GM23338 (cell line): ENCODE measurements at regions not wholly inside any gene's neighbourhood (a gene's known extent, or its start where the extent isn't known, plus 50 kb on each side); places are given as distances from the start of the nearest gene placed in this dataset.

Source experiments
- ATAC-seq: fragments of 200-7000 bp; cut with Tn5 transposase; 3 replicates; pipeline ENCODE4 v1.9.1; 2020
- DNase-seq: peaks from one replicate; pipeline ENCODE4 v3.0.0-alpha.2; 2015; ENCODE audit warnings: low spot score
- H2AFZ ChIP-seq: fragments of 200-600 bp; sonication (generic); 2 replicates; pipeline ENCODE4 v1.8.0; 2016; ENCODE audit warnings: antibody characterized with exemption, mild to moderate bottlenecking, moderate library complexity
- H3F3A ChIP-seq: fragments of 200-600 bp; sonication (generic); replicated peaks from 2 replicates; pipeline ENCODE4 v1.8.0; 2017; ENCODE audit warnings: antibody characterized with exemption, mixed run types, low read depth
- H3K27ac ChIP-seq: fragments of 200-600 bp; sonication (generic); 2 replicates; pipeline ENCODE4 v1.6.1; 2016; ENCODE audit warnings: low read depth
- H3K27me3 ChIP-seq: fragments of 200-600 bp; sonication (generic); 2 replicates; pipeline ENCODE4 v1.8.0; 2016; ENCODE audit warnings: mild to moderate bottlenecking, mixed run types, moderate library complexity; ENCODE audit not compliant: insufficient read depth
- H3K36me3 ChIP-seq: fragments of 200-600 bp; sonication (generic); 2 replicates; pipeline ENCODE4 v1.8.0; 2016; ENCODE audit warnings: mild to moderate bottlenecking; ENCODE audit not compliant: insufficient read depth
- H3K4me1 ChIP-seq: fragments of 200-600 bp; sonication (generic); 2 replicates; pipeline ENCODE4 v1.8.0; 2016; ENCODE audit warnings: mild to moderate bottlenecking, moderate library complexity; ENCODE audit not compliant: insufficient read depth
- H3K4me2 ChIP-seq: fragments of 200-600 bp; sonication (generic); 2 replicates; pipeline ENCODE4 v1.7.1; 2017; ENCODE audit warnings: mixed run types
- H3K4me3 ChIP-seq: fragments of 200-600 bp; sonication (generic); 2 replicates; pipeline ENCODE4 v1.6.1; 2016; ENCODE audit warnings: mixed run types
- H3K79me2 ChIP-seq: fragments of 200-600 bp; sonication (generic); replicated peaks from 2 replicates; pipeline ENCODE4 v1.8.0; 2017; ENCODE audit warnings: mild to moderate bottlenecking; ENCODE audit not compliant: insufficient read depth
- H3K9me2 ChIP-seq: fragments of 200-600 bp; sonication (generic); 2 replicates; pipeline ENCODE4 v1.8.0; 2017; ENCODE audit not compliant: insufficient read depth
- H4K20me1 ChIP-seq: fragments of 200-600 bp; sonication (generic); replicated peaks from 2 replicates; pipeline ENCODE4 v1.8.0; 2017; ENCODE audit warnings: mild to moderate bottlenecking; ENCODE audit not compliant: insufficient read depth
- H3K27ac Mint-ChIP-seq: 2 replicates; pipeline ENCODE4 v1.8.0; 2020; ENCODE audit warnings: inconsistent platforms, mild to moderate bottlenecking, moderate library complexity, mixed read lengths
- H3K27me3 Mint-ChIP-seq: 3 replicates; pipeline ENCODE4 v1.8.0; 2022; ENCODE audit warnings: low read depth, mild to moderate bottlenecking, moderate library complexity, mixed read lengths, inconsistent platforms; ENCODE audit not compliant: insufficient read depth, poor library complexity
- H3K36me3 Mint-ChIP-seq: 3 replicates; pipeline ENCODE4 v1.8.0; 2021; ENCODE audit warnings: low read depth, mild to moderate bottlenecking, inconsistent platforms, moderate library complexity, mixed read lengths
- H3K4me1 Mint-ChIP-seq: 3 replicates; pipeline ENCODE4 v1.8.0; 2020; ENCODE audit warnings: mild to moderate bottlenecking, inconsistent platforms, mixed read lengths
- H3K4me3 Mint-ChIP-seq: 3 replicates; pipeline ENCODE4 v1.8.0; 2021; ENCODE audit warnings: moderate library complexity, mild to moderate bottlenecking, inconsistent platforms, mixed read lengths
- H3K9me3 Mint-ChIP-seq: 3 replicates; pipeline ENCODE4 v1.8.0; 2020; ENCODE audit warnings: moderate library complexity, mild to moderate bottlenecking, inconsistent platforms, mixed read lengths
- CREB1 ChIP-seq: fragments of 250-450 bp; sonication (Bioruptor Pico); IDR thresholded peaks from 2 replicates; pipeline ENCODE4 v1.5.0; 2020; ENCODE audit warnings: low read depth, mild to moderate bottlenecking, moderate library complexity
- CTCF ChIP-seq, 2 experiments: fragments of 200-600 bp in 1 of 2; sonication (generic) in 1 of 2; conservative IDR thresholded peaks; 2 replicates each; pipeline versions ENCODE4 v1.5.1 to v1.6.1; 2016 to 2017; ENCODE audit warnings: antibody characterized with exemption in 2 of 2, low read depth in 2 of 2, mild to moderate bottlenecking in 2 of 2, moderate library complexity in 1 of 2
- ETS1 ChIP-seq: IDR thresholded peaks from 2 replicates; pipeline ENCODE4 v1.6.1; 2016; ENCODE audit warnings: antibody characterized with exemption
- EZH2 ChIP-seq: fragments of 200-600 bp; sonication (generic); IDR thresholded peaks from one replicate; pipeline ENCODE4 v1.8.0; 2017; ENCODE audit warnings: antibody characterized with exemption, mild to moderate bottlenecking, low read depth; ENCODE audit not compliant: unreplicated experiment
- EZH2phosphoT487 ChIP-seq: fragments of 200-600 bp; sonication (generic); IDR thresholded peaks from one replicate; pipeline ENCODE4 v1.8.1; 2018; ENCODE audit warnings: antibody characterized with exemption; ENCODE audit not compliant: unreplicated experiment
- JUNB ChIP-seq: IDR thresholded peaks from one replicate; pipeline ENCODE4 v1.6.1; 2016; ENCODE audit warnings: antibody characterized with exemption; ENCODE audit not compliant: unreplicated experiment
- NANOG ChIP-seq: IDR thresholded peaks from 2 replicates; pipeline ENCODE4 v1.6.1; 2016; ENCODE audit warnings: antibody characterized with exemption, borderline replicate concordance
- POLR2AphosphoS5 ChIP-seq: IDR thresholded peaks from 2 replicates; pipeline ENCODE4 v1.6.1; 2016; ENCODE audit warnings: antibody characterized with exemption, low read depth
- REST ChIP-seq: IDR thresholded peaks from one replicate; pipeline ENCODE4 v1.6.1; 2018; ENCODE audit warnings: antibody characterized with exemption; ENCODE audit not compliant: unreplicated experiment
- STAT1 ChIP-seq: IDR thresholded peaks from one replicate; pipeline ENCODE4 v1.6.1; 2016; ENCODE audit warnings: antibody characterized with exemption; ENCODE audit not compliant: unreplicated experiment
- ZNF114 ChIP-seq: fragments of 250-450 bp; sonication (Bioruptor Pico); IDR thresholded peaks from 2 replicates; pipeline ENCODE4 v1.5.0; 2020; ENCODE audit warnings: mild to moderate bottlenecking, moderate library complexity
- ZNF331 ChIP-seq: fragments of 250-450 bp; sonication (Bioruptor Pico); IDR thresholded peaks from 2 replicates; pipeline ENCODE4 v1.5.0; 2020; ENCODE audit warnings: low read depth, mild to moderate bottlenecking, moderate library complexity
- TF ChIP-seq, protein P1 (sequence below): fragments of 250-450 bp; sonication (Bioruptor Pico); IDR thresholded peaks from 2 replicates; pipeline ENCODE4 v1.5.0; 2020; ENCODE audit warnings: mild to moderate bottlenecking, moderate library complexity

DNA sequence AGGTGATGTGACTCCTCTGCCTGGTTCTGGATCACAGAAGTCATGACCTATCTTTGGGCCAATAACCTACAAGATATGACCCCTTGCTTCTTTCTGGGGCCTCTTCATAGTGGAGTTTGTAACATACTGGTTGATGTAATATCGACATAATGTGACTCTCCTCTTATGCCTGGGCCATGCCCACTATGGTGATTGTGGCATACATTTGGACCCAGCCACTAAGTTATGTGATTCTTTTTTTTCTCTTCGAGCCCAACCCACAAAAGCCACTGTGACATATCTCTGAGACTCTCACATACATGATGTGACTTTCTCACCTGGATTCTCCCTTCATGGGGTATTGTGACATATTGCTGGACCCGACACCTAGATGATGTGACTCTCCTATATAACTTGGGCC is 319.8 kb downstream of the RPS4Y2 start:
- H3K36me3 Mint-ChIP-seq: peaks cover 2% of the 10 kb centered on the region; the same call in 1 of the 3 replicates
- no peaks in the 10 kb centered on the region for H3K4me1 Mint-ChIP-seq
- Histone ChIP-seq H3K27me3 (no peaks in the 10 kb centered on the region), H3K36me3 (no peaks in the 10 kb centered on the region), H2AFZ (no peak overlapping the region), H3K4me1 (no peaks in the 10 kb centered on the region), H4K20me1 (no peaks in the 10 kb centered on the region), H3F3A (no peaks in the 10 kb centered on the region), H3K27ac (no peak overlapping the region), H3K4me3 (no peak overlapping the region), H3K4me2 (no peak overlapping the region), H3K9me2 (no peaks in the 10 kb centered on the region), H3K79me2 (no peaks in the 10 kb centered on the region)
- H3K27me3 Mint-ChIP-seq: no peaks in the 10 kb centered on the region
- no peak overlapping the region for H3K4me3 Mint-ChIP-seq
- H3K9me3 Mint-ChIP-seq: peaks cover 78% of the 10 kb centered on the region
- ATAC-seq (no peak), DNase-seq (no peak)
- TF ChIP-seq CTCF (conservative IDR thresholded peaks at IDR 0.05; ENCODE audit: low read depth in 2 of 2): no peak
- TF ChIP-seq ZNF114: no peak
- no peak for TF ChIP-seq NANOG
- no peak for TF ChIP-seq JUNB
- TF ChIP-seq STAT1: no peak
- TF ChIP-seq ZNF331 (CRISPR knock-in tag): no peak
- TF ChIP-seq POLR2AphosphoS5: no peak
- no peak for TF ChIP-seq REST
- no peak for TF ChIP-seq EZH2
- TF ChIP-seq ETS1: no peak
- no peak for TF ChIP-seq CREB1 (CRISPR knock-in tag)
- TF ChIP-seq, protein P1, sequence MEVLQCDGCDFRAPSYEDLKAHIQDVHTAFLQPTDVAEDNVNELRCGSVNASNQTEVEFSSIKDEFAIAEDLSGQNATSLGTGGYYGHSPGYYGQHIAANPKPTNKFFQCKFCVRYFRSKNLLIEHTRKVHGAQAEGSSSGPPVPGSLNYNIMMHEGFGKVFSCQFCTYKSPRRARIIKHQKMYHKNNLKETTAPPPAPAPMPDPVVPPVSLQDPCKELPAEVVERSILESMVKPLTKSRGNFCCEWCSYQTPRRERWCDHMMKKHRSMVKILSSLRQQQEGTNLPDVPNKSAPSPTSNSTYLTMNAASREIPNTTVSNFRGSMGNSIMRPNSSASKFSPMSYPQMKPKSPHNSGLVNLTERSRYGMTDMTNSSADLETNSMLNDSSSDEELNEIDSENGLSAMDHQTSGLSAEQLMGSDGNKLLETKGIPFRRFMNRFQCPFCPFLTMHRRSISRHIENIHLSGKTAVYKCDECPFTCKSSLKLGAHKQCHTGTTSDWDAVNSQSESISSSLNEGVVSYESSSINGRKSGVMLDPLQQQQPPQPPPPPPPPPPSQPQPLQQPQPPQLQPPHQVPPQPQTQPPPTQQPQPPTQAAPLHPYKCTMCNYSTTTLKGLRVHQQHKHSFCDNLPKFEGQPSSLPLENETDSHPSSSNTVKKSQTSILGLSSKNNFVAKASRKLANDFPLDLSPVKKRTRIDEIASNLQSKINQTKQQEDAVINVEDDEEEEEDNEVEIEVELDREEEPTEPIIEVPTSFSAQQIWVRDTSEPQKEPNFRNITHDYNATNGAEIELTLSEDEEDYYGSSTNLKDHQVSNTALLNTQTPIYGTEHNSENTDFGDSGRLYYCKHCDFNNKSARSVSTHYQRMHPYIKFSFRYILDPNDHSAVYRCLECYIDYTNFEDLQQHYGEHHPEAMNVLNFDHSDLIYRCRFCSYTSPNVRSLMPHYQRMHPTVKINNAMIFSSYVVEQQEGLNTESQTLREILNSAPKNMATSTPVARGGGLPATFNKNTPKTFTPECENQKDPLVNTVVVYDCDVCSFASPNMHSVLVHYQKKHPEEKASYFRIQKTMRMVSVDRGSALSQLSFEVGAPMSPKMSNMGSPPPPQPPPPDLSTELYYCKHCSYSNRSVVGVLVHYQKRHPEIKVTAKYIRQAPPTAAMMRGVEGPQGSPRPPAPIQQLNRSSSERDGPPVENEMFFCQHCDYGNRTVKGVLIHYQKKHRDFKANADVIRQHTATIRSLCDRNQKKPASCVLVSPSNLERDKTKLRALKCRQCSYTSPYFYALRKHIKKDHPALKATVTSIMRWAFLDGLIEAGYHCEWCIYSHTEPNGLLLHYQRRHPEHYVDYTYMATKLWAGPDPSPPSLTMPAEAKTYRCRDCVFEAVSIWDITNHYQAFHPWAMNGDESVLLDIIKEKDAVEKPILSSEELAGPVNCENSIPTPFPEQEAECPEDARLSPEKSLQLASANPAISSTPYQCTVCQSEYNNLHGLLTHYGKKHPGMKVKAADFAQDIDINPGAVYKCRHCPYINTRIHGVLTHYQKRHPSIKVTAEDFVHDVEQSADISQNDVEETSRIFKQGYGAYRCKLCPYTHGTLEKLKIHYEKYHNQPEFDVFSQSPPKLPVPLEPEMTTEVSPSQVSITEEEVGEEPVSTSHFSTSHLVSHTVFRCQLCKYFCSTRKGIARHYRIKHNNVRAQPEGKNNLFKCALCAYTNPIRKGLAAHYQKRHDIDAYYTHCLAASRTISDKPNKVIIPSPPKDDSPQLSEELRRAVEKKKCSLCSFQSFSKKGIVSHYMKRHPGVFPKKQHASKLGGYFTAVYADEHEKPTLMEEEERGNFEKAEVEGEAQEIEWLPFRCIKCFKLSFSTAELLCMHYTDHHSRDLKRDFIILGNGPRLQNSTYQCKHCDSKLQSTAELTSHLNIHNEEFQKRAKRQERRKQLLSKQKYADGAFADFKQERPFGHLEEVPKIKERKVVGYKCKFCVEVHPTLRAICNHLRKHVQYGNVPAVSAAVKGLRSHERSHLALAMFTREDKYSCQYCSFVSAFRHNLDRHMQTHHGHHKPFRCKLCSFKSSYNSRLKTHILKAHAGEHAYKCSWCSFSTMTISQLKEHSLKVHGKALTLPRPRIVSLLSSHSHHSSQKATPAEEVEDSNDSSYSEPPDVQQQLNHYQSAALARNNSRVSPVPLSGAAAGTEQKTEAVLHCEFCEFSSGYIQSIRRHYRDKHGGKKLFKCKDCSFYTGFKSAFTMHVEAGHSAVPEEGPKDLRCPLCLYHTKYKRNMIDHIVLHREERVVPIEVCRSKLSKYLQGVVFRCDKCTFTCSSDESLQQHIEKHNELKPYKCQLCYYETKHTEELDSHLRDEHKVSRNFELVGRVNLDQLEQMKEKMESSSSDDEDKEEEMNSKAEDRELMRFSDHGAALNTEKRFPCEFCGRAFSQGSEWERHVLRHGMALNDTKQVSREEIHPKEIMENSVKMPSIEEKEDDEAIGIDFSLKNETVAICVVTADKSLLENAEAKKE (CRISPR knock-in tag): no peak
- TF ChIP-seq EZH2phosphoT487: no peak
- H3K27ac Mint-ChIP-seq: no peak overlapping the region
